ENCODE measurements at regions not wholly inside any gene's neighbourhood (a gene's known extent, or its start where the extent isn't known, plus 50 kb on each side); places are given as distances from the start of the nearest gene placed in this dataset.
A peak's percentile ranks its signal among the peaks of the same experiment; 100 is the strongest.

- no peak for DNase-seq (ENCODE audit: low read depth, low spot score)
Observed at GRCh38 chr18:44396550-44396949, 284.1 kb upstream of the SETBP1 start.

GRCh38 chr18:44409071-44409470 lies 271.6 kb upstream of the SETBP1 start:
- DNase-seq (ENCODE audit: low read depth, low spot score): no peak

- no peak for DNase-seq (ENCODE audit: low read depth, low spot score)
Observed at GRCh38 chr18:44409515-44409914, 271.2 kb upstream of the SETBP1 start.

- DNase-seq (ENCODE audit: low read depth, low spot score): no peak
Observed at GRCh38 chr18:44410740-44411139, 269.9 kb upstream of the SETBP1 start.

GRCh38 chr18:44411262-44411905 lies 269.3 kb upstream of the SETBP1 start:
- DNase-seq (ENCODE audit: low read depth, low spot score): no peak

GRCh38 chr18:44411976-44412375 lies 268.7 kb upstream of the SETBP1 start:
- DNase-seq (ENCODE audit: low read depth, low spot score): no peak

- no peak for DNase-seq (ENCODE audit: low read depth, low spot score)
Observed at GRCh38 chr18:44423814-44424644, 256.7 kb upstream of the SETBP1 start.

GRCh38 chr18:44424645-44425035 lies 256.0 kb upstream of the SETBP1 start:
- no peak for DNase-seq (ENCODE audit: low read depth, low spot score)

- no peak for DNase-seq (ENCODE audit: low read depth, low spot score)
Observed at GRCh38 chr18:44425161-44425560, 255.5 kb upstream of the SETBP1 start.

- DNase-seq (ENCODE audit: low read depth, low spot score): no peak
Observed at GRCh38 chr18:44437603-44438002, 243.1 kb upstream of the SETBP1 start.

GRCh38 chr18:44450226-44450625 lies 230.5 kb upstream of the SETBP1 start:
- DNase-seq (ENCODE audit: low read depth, low spot score): no peak

GRCh38 chr18:44452346-44452745 lies 228.3 kb upstream of the SETBP1 start:
- DNase-seq (ENCODE audit: low read depth, low spot score): no peak

- DNase-seq (ENCODE audit: low read depth, low spot score): no peak
Observed at GRCh38 chr18:44453505-44453904, 227.2 kb upstream of the SETBP1 start.

- DNase-seq (ENCODE audit: low read depth, low spot score): peak; percentile 26
Observed at GRCh38 chr18:44458777-44459176, 221.9 kb upstream of the SETBP1 start.

GRCh38 chr18:44464398-44465180 lies 216.1 kb upstream of the SETBP1 start:
- DNase-seq (ENCODE audit: low read depth, low spot score): no peak

- DNase-seq (ENCODE audit: low read depth, low spot score): no peak
Observed at GRCh38 chr18:44465381-44465841, 215.3 kb upstream of the SETBP1 start.

- no peak for DNase-seq (ENCODE audit: low read depth, low spot score)
Observed at GRCh38 chr18:44466997-44467396, 213.7 kb upstream of the SETBP1 start.

GRCh38 chr18:44467718-44468117 lies 213.0 kb upstream of the SETBP1 start:
- DNase-seq (ENCODE audit: low read depth, low spot score): no peak

GRCh38 chr18:44473394-44474066 lies 207.2 kb upstream of the SETBP1 start:
- no peak for DNase-seq (ENCODE audit: low read depth, low spot score)

GRCh38 chr18:44474067-44474411 lies 206.6 kb upstream of the SETBP1 start:
- no peak for DNase-seq (ENCODE audit: low read depth, low spot score)

- no peak for DNase-seq (ENCODE audit: low read depth, low spot score)
Observed at GRCh38 chr18:44474591-44474990, 206.1 kb upstream of the SETBP1 start.

- no peak for DNase-seq (ENCODE audit: low read depth, low spot score)
Observed at GRCh38 chr18:44482761-44483160, 197.9 kb upstream of the SETBP1 start.
